CD4-positive, alpha-beta T cell treated with Interleukin-4 for 4 hours (primary cell): ENCODE measurements at regions not wholly inside any gene's neighbourhood (a gene's known extent, or its start where the extent isn't known, plus 50 kb on each side); places are given as distances from the start of the nearest gene placed in this dataset.

ENCODE experiments used
- DNase-seq: peaks from one replicate; pipeline ENCODE4 v3.0.0-alpha.2; 2020

DNA sequence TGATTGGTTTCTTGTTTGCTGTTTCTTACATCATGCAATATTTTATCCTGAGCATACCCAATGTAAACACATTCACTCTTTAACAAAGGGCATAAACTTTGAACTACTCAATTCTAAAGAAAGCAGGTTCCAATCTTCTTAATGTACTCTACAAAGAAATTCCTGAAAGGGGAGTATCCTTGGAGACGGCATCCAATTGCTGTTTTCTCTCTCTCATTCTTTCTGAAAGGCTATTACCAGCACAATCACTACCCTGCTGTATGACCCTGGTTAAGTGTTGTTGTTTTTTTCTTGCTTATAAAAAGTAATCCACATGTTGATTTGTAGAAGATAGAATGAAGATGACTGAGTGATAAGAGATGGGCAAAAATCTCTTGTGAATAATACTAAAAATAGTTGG is 176.0 kb downstream of the ZNF365 start:
- no peak for DNase-seq

DNA sequence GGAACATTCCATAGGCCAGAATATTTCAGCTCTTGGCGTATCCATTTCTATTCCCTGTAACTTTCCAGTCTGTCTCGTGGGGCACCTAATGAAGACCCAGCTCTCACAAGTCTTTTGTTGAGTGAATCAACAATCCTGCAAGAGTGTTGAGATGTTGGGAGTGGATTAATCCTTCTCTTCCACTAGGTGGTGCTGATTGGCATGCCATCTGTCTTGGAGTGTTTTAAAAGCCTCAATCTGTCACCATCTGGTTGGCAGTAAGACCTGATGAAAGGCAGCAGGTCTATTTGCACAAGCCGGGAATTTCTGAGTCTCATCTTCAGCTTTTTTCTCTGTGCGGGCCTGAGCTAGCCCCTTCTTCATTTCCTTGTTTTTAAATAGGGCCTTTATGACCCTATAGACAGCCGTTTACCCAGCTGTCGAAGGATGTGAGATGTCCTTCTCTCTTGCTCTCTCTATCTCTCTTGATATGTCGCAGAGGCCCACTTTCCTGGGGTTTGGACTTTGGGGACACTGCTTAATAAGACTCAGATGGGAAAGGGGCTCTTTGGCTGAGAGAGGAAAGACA is 180.5 kb downstream of the ZNF365 start:
- DNase-seq: peak; percentile 36

DNA sequence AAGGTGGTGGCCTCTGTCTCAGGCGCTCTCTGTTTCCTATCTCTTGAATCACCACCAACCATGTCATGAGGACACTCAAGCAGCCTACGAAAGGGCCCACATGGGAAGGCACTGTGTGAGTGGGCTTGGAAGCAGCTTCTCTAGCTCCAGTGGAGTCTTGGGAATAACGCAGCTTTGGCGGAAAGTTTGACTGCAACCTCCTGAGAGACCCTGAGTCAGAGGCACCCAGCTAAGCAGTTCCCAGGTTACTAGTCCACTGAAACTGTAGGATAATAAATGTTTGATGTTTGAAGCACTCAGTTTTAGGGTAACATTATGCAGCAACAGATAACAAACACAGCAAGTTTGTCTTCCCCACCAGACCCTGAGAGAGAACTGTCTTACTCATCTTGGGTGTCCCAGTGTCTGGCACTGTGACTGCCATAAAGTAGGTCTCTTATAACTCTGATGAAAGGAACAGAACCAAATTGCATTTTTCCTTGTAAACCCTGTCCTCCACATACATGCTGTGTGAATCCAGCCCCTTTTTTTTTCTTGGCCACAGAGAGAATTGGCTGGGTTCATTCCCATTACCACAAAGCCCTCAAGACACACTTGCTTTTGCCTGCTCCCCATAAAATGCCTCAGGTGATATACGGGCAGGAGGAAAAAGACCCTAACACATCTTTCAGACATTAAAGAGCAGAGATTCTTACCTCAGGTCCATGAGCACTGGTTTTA is 185.5 kb downstream of the ZNF365 start:
- DNase-seq: no peak

DNA sequence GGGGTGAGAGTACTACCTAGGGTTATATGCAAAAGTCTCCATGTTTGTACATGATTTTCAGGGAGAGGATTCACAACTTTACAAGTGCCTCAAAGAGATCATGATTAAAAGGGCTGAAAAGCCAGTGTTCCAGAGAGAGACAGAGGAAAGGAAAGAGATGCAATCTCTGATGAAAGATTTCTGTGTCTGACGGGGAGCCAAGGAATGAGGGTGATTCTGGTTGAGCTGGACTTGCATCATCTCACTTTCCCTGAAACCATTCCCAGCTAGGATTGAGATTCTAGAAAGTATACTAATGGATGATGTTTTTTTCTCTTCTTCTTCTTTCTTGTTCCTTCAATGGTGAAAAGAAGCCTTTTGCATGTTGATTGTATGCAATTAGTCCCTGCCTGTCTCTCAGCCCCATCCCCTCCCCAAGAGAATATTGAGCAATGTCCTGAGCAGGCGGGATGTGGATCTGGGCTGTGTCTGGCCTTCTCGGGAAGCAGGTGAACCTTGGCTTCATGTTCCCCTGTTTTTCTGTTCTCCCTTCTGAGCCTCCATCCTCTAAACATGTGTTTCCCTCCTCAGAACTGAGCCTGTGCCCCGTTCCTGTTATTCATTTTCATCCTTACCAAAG is 186.1 kb downstream of the ZNF365 start:
- no peak for DNase-seq

DNA sequence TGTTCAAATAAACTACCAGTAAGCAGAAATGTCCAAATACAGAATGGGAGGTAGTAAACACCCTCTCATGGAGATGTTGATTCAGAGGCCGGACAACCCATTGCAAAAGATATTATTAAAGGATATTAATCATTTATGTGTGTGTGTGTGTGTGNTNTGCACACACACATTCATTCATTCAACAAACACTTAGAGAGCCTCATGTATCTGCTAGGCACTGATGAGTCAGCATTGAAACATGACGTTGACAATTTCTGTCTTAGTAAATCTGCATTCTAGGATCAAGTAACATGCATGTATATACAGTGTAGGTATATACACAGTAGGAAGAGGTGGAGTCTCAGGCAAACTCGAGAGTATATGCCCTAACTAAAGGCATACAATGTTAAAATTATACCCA is 187.0 kb downstream of the ZNF365 start:
- no peak for DNase-seq

DNA sequence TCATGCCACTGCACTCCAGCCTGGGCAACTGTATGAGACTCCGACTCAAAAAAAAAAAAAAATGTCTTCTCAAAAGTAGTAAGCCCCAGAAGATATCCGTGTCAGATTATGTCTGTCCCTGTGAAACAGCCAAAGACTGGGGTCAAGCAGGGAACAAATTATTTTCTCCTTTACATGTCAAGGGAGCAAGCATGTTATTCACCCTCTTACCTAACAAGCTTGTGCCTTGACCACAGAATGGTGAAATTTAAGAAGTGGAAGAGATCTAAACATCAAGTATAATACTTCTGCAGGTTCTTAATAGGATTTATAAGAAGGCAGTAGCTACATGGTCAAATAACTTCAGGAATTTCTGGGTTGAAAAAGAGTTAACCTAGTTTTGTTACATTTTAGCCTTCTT is 187.9 kb downstream of the ZNF365 start:
- no peak for DNase-seq

DNA sequence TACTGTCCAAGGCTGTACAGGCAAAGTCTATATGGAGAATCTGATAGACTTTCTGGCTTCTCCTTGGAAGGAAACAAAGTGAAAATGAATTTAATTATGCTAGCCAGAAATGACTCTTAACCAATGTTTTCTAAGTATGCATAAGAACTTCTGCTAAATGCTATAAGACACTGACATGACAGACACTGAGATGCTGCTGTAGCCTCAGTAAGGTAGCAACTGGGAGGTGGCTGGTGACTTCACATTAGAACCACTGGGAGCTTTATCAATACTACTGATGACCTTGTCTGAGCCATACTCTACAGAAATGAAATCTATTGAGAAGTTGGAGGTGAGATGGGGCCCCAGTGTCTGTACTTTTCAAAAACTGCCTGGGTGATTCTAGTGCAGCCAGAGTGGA is 188.6 kb downstream of the ZNF365 start:
- DNase-seq: no peak

DNA sequence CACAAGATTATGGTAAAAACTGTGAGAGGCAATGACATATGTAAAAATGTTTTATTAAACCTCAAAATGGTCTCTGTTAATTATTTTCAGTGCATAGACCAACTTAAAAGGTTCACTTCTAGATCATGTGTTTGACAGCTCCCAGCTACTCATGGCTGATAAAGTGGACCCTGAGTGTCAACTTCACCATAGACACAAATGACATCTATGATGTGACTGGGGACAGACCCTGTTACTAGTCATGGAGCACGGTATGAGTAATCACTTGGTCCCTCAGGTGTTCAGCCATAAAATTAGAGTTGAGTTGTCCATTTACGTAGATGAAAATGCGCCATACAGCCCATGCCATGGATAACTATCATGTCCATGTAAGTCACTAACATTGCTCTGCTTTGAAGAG is 199.8 kb downstream of the ZNF365 start:
- no peak for DNase-seq

DNA sequence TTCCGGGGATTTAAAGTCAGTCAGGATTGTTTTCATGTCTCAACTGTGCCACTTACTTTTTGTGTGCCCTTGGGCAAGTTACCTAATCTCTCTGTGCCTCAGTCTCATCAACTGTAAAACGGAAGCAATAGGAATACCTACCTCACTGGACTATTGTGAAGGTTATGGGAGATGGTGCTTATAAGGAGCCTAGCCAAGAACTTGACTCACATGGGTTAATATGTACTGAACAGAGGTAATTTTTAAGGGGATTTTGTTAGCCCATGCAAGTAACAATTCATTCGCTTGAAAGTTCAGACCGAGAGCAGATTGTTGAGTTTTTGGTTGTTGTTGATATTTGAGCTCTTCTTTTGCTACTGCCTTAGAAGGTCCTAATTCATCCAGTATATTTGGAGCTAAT is 202.9 kb downstream of the ZNF365 start:
- DNase-seq: no peak

DNA sequence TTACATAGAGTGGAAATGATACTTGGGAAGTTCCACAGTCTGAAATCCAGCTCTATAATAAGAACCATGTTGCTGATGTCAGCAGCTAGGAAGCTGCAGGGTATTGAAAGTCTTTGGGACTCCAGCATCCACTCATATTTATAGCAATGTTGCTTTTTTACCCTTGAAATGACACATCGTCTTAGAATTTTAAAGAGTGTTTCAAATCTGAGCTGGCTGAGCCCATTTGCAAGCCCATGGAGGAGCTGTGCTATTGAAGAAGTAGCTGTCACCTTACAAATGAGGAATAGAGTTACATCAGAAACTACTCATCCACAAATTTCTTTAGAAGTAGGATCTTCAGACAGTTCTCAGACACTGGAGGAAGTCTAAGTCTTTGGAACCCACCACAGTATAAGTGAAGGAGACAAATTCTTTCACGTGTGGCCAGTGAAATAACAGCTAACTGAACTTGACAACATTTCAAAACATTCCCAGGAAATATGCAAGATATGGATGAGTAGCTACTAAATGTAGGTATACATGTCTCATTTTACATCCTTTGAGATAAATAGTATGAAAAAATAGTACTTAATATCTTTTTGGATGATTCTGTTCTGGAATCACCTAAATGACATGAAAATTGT is 203.6 kb downstream of the ZNF365 start:
- DNase-seq: no peak

DNA sequence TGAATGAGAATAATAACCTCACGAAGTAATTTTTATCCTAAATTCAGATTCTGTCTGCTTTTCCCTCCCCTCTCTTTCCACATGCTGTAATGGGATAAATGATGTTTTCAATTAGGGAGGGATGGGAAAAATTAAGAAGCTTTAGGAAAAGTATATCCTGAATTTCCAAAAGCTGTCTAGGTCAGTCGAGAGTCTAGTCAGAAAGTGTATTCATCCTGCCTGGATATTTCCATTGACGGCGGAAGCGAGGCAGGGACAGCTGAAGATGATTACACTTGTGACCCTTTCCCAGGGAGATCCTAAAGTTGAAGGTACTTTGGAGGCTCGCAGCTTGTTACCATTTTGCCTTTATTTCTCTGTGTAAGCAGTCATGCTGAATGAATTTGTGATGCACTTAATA is 204.1 kb downstream of the ZNF365 start:
- DNase-seq: no peak

DNA sequence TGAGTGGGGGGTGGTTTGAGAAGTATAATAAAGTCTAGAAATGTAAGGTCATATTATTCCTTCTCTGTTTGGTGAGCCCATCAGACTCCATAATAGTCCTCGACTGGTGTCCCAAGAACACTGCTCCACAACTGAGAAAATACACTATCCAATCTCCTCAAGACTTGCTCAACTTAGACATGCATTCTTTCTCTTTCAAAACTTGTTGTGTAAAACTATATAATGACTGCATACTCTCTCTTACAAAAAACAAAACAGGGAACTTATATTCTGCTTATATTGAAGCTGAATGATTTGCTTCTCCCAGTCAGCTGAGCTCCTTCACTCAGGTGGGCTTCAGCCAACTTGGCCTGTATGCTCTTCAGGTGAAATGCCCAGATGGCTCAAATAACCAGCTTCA is 204.7 kb downstream of the ZNF365 start:
- no peak for DNase-seq

DNA sequence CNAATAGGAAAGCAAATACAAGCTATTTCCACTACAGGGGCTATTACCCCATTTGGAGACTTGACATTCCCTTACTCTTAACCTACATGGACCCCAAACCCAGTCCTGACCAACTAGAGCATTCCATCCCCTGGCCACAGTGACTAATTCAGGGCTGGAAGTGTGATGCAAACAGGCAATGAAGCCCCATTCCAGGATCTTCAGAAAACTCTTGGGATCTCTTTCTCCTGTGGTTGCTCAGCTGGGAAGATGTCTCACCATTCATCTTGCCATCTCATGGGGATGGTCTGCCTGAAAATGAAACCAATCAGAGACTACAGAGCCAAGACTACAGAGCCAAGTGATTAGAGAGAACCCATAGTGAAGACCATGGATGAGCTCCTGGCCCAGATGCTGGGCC is 206.2 kb downstream of the ZNF365 start:
- DNase-seq: no peak

DNA sequence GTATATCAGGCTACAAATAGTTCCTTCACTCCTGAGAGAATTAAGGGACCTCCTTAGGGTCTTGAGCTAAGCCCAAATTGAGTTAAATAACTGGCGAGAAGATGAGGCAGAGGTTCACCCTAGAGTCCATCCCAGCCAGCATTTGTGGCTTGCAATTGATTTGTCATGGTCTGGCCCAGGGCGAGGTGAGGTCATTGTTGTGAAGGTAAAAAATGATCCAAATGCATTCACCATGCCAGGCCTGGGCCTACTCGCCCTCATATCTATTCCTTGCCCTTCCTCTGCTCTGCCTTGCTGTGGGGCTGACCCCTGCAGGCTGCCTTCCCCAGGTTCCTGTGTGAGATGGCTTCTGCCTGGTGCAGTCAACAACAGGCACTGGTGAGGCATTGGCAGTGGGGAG is 207.2 kb downstream of the ZNF365 start:
- no peak for DNase-seq

DNA sequence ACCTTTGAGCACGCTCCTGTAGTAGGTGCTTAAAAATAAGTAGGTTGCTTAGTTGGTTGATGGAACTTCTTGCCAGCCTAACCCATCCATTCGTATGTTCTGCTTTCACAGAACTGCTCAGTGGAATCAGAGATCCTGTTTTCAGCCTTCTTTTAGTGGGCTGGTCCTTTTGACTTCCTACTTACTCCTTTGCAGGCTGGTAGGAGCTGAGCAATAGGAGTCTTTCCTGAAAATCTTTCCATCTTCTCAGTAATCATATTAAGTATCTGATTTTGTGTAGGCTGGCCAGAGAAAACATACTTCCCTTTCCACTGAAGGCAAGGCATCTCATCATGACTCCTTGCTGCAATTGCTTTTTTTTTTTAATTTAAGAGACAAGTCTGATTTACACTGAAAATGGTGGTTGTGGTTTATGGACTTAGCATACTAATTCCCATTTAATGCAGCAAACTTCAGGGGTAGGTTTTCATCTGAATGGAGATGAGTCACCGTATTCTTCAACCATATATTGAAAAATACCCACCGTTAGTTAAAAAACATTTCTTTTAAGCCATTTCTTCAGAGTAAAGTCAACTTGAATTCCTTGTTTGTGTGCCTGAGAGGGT is 208.0 kb downstream of the ZNF365 start:
- DNase-seq: no peak

DNA sequence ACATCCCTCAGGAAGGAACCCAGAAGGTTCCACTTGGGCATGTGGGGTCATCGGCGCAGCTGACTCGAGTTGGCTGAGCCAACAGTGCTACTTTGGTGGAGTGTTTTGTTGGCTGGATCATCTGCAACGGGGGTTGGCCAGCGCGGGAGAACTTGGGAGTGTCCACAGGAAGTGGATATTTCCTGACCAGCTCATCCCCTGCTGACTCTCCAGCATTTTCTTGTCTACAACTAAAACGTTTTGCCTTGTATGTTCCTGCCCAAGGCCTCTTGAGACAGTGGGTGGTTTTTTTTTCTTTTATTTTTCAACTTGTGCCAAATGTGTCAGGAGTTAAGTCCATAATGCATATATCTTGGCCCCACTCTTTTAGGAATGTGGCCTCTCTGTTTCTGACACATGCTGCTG is 208.6 kb downstream of the ZNF365 start:
- no peak for DNase-seq

DNA sequence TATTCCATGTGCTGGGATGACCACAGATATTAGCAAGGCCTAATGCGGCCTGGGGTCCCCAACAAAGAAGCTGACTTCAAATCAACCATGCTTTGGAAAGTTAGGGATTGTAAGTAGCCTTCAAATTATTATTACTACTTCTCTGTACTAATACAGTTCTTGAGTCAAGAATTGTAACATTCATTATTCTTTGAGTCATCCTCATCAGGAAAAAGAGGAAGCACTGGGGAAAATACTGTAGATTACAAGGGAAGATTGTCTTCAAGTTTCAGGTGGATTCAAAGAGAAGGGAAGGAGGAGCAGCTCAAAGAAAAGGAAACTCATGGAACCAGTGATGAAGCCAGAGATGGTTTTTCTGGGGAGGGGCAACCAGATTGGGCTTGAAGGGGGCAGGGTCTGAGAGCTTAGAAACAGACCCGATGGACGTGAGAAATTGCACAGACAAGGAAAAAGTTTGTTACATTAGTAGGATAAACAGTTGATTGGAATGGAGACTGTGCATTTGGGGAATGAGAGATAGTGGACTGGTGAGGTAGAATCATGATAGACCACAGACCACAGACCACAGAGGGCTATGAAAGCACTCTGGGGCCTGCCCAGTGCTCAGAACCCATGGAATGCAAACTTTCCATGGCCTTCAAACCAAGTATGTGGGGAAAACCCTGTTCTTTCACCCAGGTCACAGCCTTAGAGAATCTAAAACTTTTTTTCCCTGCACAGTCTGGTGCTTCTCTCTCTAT is 209.9 kb downstream of the ZNF365 start:
- DNase-seq: no peak

DNA sequence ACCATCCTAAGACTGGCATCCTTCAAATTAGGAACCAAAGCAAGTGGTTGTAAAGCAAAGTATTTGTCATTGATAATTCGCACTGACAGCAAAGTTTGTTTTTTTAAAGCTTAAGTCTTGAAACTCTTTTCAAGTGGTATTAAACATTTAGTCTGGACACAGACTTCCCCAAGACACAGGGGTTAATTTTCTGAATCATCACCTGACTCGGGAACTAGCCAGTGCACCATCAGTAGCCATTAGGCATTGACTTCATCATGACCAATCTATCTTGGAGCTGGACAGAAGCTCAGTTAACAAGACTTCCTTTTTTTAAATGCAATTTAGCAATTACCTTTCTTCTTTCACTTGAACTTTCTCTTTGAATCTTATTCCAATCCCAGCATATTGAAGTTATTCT is 210.6 kb downstream of the ZNF365 start:
- DNase-seq: no peak

DNA sequence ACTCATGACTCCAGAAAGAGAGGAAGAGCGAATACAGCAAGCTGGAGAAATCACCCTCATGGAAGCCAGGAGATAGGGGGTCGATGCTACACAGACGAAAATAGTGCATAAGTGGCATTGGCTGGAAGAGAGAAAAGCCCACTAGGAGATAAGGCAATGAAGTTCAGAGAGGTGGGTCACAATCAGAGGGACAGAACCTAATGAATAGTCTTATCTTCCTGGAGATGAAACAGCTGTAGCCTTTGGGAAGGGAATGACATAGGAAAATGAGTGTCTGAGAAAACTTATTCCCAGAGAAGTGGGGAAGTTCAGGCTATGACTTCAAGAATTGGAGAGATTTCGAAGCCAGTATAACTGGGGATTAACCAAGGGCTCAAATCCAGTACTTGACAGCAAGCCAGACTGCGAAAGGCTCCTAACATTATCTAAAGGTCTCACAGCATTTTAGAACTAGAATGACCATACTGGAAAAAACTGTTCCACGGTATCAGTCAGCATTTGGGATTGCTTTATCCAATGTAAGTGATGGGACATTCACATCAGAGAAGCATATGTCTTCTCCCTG is 211.1 kb downstream of the ZNF365 start:
- DNase-seq: no peak

DNA sequence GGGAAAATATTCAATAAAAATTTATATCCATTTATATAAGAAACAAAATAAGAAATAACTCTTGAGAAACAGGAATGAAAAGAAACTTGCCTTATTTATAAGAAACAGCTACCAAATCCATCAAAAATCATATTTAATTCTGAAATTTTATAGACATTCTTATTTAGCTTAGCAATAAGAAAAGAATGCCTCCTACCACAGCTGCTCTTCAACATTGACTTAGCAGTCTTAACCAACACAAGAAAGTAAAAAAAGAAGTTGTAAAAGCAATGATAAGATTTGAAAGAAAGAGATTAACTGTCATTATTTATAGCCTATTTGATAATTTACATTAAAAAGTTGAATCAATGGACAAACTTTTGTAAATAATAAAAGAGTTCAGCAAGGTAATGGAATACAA is 212.8 kb downstream of the ZNF365 start:
- DNase-seq: no peak

DNA sequence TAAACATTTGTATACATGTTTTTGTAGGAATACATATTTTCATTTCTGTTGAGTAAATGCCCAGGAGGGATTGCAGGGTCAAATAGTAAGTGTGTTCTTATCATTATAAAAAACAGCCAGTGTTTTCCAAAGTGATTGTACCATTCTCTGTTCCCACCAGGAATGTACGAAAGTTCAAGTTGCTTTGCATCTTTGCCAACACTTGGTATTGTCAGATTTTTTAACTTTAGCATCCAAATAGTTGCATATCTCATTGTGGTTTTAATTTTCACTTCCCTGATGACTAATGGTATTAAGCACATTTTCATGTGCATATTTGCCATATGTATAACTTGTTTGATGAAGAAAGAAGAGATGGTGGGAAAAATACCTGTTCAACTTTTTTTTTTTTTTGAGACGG is 213.9 kb downstream of the ZNF365 start:
- no peak for DNase-seq

DNA sequence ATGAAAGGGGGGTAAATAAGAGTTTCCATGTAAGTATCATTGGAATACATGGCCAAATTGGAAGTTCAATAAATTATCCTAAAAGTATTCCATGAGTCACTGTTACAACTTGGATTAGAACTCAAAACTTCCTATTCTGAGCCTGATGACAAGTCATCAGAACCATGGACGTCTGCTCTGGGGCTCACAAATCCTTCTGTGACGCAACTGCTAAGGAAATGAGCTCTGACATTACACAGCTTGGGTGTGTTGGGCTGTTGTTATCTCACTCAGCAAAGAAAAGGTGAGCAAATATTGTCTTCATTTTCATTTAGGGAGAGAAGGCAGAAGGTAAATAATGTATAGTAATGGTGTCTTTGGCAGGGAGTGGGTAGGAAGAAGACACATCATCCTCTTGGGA is 214.8 kb upstream of the ADO start:
- DNase-seq: no peak

DNA sequence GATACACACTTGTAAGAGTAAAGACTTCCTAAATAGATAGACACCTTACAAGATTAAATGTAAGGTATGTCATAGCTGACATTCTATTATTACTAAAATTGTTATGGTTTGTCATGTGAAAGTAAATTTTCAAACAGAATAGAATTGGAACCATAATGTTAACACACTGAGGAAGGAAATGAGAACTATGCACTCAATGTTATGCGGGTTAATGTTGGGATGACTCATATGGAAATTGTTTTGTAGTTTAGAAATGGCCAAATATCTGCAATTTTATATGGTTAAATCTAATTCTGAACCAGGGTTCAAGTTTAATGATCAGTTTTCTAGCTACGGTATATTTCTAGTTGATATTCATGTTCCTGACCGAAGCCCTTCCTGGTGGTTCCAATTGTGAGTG is 214.2 kb upstream of the ADO start:
- DNase-seq: no peak
